ENCODE measurements at regions not wholly inside any gene's neighbourhood (a gene's known extent, or its start where the extent isn't known, plus 50 kb on each side); places are given as distances from the start of the nearest gene placed in this dataset.
"Not testable (repeated sequence)": the region's sequence is repeated elsewhere in the genome, so short reads cannot be mapped to it uniquely, and the experiment has no call there.

DNA sequence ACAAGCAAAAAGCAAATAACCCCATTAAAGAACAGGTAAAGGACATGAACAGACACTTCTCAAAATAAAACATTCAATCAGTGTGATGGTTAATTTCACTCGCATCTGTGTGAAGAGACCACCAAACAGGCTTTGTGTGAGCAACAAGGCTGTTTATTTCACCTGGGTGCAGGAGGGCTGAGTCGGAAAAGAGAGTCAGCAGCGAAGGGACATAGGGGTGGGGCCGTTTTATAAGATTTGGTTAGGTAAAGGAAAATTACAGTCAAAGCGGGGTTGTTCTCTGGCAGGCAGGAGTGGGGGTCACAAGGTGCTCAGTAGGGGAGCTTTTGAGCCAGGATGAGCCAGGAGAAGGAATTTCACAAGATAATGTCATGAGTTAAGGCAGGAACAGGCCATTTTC is 429.5 kb upstream of the ZNF804A start:
- not testable (repeated sequence) for H3K36me3 ChIP-seq (ENCODE audit: control insufficient read depth, insufficient read depth, low read length); H3K9me3 ChIP-seq (ENCODE audit: control insufficient read depth, low read depth, low read length); H3K4me1 ChIP-seq (ENCODE audit: control insufficient read depth, insufficient read depth, low read length); H3K27ac ChIP-seq (ENCODE audit: low read length); H3K27me3 ChIP-seq (ENCODE audit: control insufficient read depth, insufficient read depth, low read length); H3K4me3 ChIP-seq (ENCODE audit: low read length); DNase-seq
- WGBS (ENCODE audit: insufficient coverage, low lambda C conversion rate): 100% methylated on average over 2 of the region's 5 CpGs

- Histone ChIP-seq H3K9me3 (ENCODE audit: control insufficient read depth, low read depth, low read length) (no peaks in the 10 kb centered on the region), H3K36me3 (ENCODE audit: control insufficient read depth, insufficient read depth, low read length) (no peaks in the 10 kb centered on the region), H3K4me1 (ENCODE audit: control insufficient read depth, insufficient read depth, low read length) (no peaks in the 10 kb centered on the region), H3K27me3 (ENCODE audit: control insufficient read depth, insufficient read depth, low read length) (no peaks in the 10 kb centered on the region), H3K27ac (ENCODE audit: low read length) (no peak overlapping the region), H3K4me3 (ENCODE audit: low read length) (no peak overlapping the region)
- no peak for DNase-seq
- 100% methylated on average over 2 of the region's 4 CpGs for WGBS (ENCODE audit: insufficient coverage, low lambda C conversion rate)
Measured at GRCh38 chr2:184169366-184169765, 429.0 kb upstream of the ZNF804A start.

DNA sequence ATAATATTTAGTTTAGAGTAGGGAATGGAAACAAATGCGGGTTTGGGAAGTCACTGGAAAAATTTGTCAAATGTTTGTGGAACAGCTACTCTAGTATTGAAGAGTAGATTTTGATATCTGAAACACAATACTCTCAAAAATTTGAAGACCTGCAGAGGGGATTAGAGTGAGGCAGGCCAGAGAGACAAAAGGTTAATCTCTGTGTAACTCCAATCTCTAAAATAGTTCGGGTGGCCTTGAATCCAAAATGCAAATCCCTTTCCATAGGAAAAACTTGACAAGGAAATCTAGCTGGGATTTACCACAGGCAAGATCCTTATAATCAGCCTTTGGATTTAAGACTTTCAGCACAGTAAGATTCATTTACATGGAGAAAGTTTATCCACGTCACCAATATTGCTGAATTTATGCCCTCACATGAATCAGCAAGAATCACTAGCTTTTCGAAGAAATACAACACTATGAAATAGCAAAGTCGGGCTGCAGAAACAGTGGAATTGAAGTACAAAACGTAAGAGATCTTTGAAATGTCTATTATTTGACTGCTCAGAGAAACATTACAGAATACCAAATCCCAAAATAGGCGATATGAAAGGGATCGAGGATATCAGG is 423.7 kb upstream of the ZNF804A start:
- Histone ChIP-seq H3K27me3 (ENCODE audit: control insufficient read depth, insufficient read depth, low read length) (no peaks in the 10 kb centered on the region), H3K4me1 (ENCODE audit: control insufficient read depth, insufficient read depth, low read length) (no peaks in the 10 kb centered on the region), H3K4me3 (ENCODE audit: low read length) (no peak overlapping the region), H3K27ac (ENCODE audit: low read length) (no peak overlapping the region), H3K36me3 (ENCODE audit: control insufficient read depth, insufficient read depth, low read length) (no peaks in the 10 kb centered on the region), H3K9me3 (ENCODE audit: control insufficient read depth, low read depth, low read length) (no peaks in the 10 kb centered on the region)
- WGBS (ENCODE audit: insufficient coverage, low lambda C conversion rate): 100% methylated on average over 2 of the region's 8 CpGs
- DNase-seq: no peak

GRCh38 chr2:184178229-184178628 is 420.1 kb upstream of the ZNF804A start:
- H3K27me3 ChIP-seq (ENCODE audit: control insufficient read depth, insufficient read depth, low read length): no peaks in the 10 kb centered on the region
- WGBS (ENCODE audit: insufficient coverage, low lambda C conversion rate): 0% methylated on average over 1 of the region's 3 CpGs
- H3K4me3 ChIP-seq (ENCODE audit: low read length): no peak overlapping the region
- H3K4me1 ChIP-seq (ENCODE audit: control insufficient read depth, insufficient read depth, low read length): no peaks in the 10 kb centered on the region
- no peak for DNase-seq
- no peak overlapping the region for H3K27ac ChIP-seq (ENCODE audit: low read length)
- no peaks in the 10 kb centered on the region for H3K9me3 ChIP-seq (ENCODE audit: control insufficient read depth, low read depth, low read length)
- no peaks in the 10 kb centered on the region for H3K36me3 ChIP-seq (ENCODE audit: control insufficient read depth, insufficient read depth, low read length)

DNA sequence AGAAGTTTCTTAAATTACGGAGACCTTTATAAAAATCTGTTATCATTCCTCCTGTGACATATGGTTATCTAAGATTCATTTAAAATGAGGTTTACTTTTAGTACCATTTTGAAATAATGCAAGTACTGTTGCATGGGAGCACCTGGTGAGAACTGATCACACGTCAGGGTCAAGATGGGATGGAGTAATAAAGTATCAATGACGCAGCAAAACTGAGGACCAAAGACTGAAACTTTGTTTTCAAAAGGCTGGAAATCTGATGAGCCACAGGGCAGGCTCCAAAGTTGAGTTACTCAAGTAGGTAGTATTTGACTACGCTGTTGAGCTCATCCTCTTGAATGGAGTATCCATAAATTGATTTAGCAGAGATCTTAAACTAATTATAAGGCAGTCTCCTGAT is 411.9 kb upstream of the ZNF804A start:
- Histone ChIP-seq H3K9me3 (ENCODE audit: control insufficient read depth, low read depth, low read length) (no peaks in the 10 kb centered on the region), H3K27me3 (ENCODE audit: control insufficient read depth, insufficient read depth, low read length) (no peaks in the 10 kb centered on the region), H3K4me1 (ENCODE audit: control insufficient read depth, insufficient read depth, low read length) (no peaks in the 10 kb centered on the region), H3K4me3 (ENCODE audit: low read length) (no peak overlapping the region), H3K36me3 (ENCODE audit: control insufficient read depth, insufficient read depth, low read length) (no peaks in the 10 kb centered on the region), H3K27ac (ENCODE audit: low read length) (no peak overlapping the region)
- WGBS (ENCODE audit: insufficient coverage, low lambda C conversion rate): 94% methylated on average over 2 of the region's 4 CpGs
- DNase-seq: no peak

GRCh38 chr2:184187421-184187971 is 410.8 kb upstream of the ZNF804A start:
- DNase-seq: no peak
- Histone ChIP-seq H3K27me3 (ENCODE audit: control insufficient read depth, insufficient read depth, low read length) (no peaks in the 10 kb centered on the region), H3K9me3 (ENCODE audit: control insufficient read depth, low read depth, low read length) (no peaks in the 10 kb centered on the region), H3K36me3 (ENCODE audit: control insufficient read depth, insufficient read depth, low read length) (no peaks in the 10 kb centered on the region), H3K4me1 (ENCODE audit: control insufficient read depth, insufficient read depth, low read length) (no peaks in the 10 kb centered on the region), H3K27ac (ENCODE audit: low read length) (no peak overlapping the region), H3K4me3 (ENCODE audit: low read length) (no peak overlapping the region)
- no CpG with 5 or more reads among the region's 9 CpGs for WGBS (ENCODE audit: insufficient coverage, low lambda C conversion rate)

DNA sequence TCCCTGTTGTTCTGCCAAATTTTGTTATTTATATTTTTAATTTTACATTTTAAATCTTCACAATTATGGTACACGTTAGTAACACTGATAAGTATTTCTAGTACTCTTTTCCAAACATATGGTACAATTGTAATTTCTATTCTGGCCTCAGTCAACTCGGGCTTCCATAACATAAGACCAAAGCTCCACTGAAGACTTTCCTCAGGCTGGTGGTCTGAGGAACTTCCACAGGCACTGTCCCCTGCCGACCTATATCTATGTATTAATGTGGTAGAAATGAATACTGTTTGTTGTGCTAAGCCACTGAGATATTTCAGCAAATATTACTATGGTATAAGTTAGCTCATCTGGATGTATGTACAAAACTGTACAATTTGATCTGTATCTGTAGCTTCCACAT is 407.6 kb upstream of the ZNF804A start:
- no peak overlapping the region for H3K4me3 ChIP-seq (ENCODE audit: low read length)
- no peak for DNase-seq
- WGBS (ENCODE audit: insufficient coverage, low lambda C conversion rate): 83% methylated on average over 2 of the region's 3 CpGs
- H3K9me3 ChIP-seq (ENCODE audit: control insufficient read depth, low read depth, low read length): no peaks in the 10 kb centered on the region
- no peaks in the 10 kb centered on the region for H3K36me3 ChIP-seq (ENCODE audit: control insufficient read depth, insufficient read depth, low read length)
- H3K27me3 ChIP-seq (ENCODE audit: control insufficient read depth, insufficient read depth, low read length): no peaks in the 10 kb centered on the region
- no peaks in the 10 kb centered on the region for H3K4me1 ChIP-seq (ENCODE audit: control insufficient read depth, insufficient read depth, low read length)
- H3K27ac ChIP-seq (ENCODE audit: low read length): no peak overlapping the region

DNA sequence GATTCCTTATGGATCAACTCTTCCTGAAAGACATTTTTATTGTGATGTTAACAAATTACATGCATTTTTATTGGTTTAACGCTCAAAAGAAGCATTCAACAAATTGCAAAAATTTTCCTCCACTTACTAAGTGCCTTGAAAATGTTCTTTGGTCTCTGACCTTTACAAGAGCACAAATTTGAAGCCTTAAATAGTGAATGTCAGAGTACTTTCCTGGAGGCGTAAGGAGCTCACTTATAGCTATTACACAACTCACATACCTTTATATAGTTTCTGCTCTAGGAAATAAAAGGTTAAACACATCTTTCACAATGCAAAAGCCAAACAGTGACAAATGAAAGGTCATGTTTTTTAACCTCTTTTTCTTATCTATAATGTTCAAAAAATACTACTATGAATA is 405.7 kb upstream of the ZNF804A start:
- no peak overlapping the region for H3K27ac ChIP-seq (ENCODE audit: low read length)
- H3K36me3 ChIP-seq (ENCODE audit: control insufficient read depth, insufficient read depth, low read length): no peaks in the 10 kb centered on the region
- DNase-seq: no peak
- H3K27me3 ChIP-seq (ENCODE audit: control insufficient read depth, insufficient read depth, low read length): no peaks in the 10 kb centered on the region
- no peaks in the 10 kb centered on the region for H3K4me1 ChIP-seq (ENCODE audit: control insufficient read depth, insufficient read depth, low read length)
- H3K4me3 ChIP-seq (ENCODE audit: low read length): no peak overlapping the region
- 100% methylated on average over 1 of the region's 2 CpGs for WGBS (ENCODE audit: insufficient coverage, low lambda C conversion rate)
- no peaks in the 10 kb centered on the region for H3K9me3 ChIP-seq (ENCODE audit: control insufficient read depth, low read depth, low read length)

DNA sequence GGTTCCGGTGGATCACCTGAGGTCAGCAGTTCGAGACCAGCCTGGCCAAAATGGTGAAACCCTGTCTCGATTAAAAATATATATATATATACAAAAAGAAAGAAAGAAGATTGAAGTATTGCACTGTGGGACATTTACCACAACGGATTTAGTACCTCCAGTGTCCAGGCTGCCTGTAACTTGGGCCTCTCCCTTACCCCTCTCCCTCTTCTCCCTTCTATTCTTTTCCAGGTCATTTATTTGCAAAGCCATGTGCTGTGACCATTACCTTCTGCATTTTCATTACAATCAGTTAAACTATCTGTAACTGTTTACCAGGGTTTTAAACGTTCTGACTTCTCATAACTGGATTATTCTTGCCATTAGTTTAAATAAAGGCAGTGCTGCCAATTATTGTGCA is 400.9 kb upstream of the ZNF804A start:
- H3K27me3 ChIP-seq (ENCODE audit: control insufficient read depth, insufficient read depth, low read length): no peaks in the 10 kb centered on the region
- WGBS (ENCODE audit: insufficient coverage, low lambda C conversion rate): 60% methylated on average over 1 of the region's 5 CpGs

DNA sequence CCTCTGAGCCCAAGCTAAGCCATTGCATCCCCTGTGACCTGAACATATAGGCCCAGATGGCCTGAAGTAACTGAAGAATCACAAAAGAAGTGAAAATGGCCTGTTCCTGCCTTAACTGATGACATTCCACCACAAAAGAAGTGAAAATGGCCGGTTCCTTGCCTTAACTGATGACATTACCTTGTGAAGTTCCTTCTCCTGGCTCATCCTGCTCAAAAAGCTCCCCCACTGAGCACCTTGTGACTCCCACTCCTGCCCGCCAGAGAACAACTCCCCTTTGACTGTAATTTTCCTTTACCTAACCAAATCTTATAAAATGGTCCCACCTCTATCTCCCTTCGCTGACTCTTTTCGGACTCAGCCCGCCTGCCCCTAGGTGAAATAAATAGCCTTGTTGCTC is 399.5 kb upstream of the ZNF804A start:
- H3K9me3 ChIP-seq (ENCODE audit: control insufficient read depth, low read depth, low read length); DNase-seq; H3K4me3 ChIP-seq (ENCODE audit: low read length); H3K36me3 ChIP-seq (ENCODE audit: control insufficient read depth, insufficient read depth, low read length); H3K4me1 ChIP-seq (ENCODE audit: control insufficient read depth, insufficient read depth, low read length); H3K27me3 ChIP-seq (ENCODE audit: control insufficient read depth, insufficient read depth, low read length); H3K27ac ChIP-seq (ENCODE audit: low read length): not testable (repeated sequence)
- WGBS (ENCODE audit: insufficient coverage, low lambda C conversion rate): 100% methylated on average over 2 of the region's 5 CpGs

More for the DNA sequence above, 400.9 kb upstream of the ZNF804A start:
- no peak for DNase-seq
- H3K9me3 ChIP-seq (ENCODE audit: control insufficient read depth, low read depth, low read length): no peaks in the 10 kb centered on the region
- no peaks in the 10 kb centered on the region for H3K4me1 ChIP-seq (ENCODE audit: control insufficient read depth, insufficient read depth, low read length)
- H3K36me3 ChIP-seq (ENCODE audit: control insufficient read depth, insufficient read depth, low read length): no peaks in the 10 kb centered on the region
- no peak overlapping the region for H3K27ac ChIP-seq (ENCODE audit: low read length)
- H3K4me3 ChIP-seq (ENCODE audit: low read length): no peak overlapping the region

- no peaks in the 10 kb centered on the region for H3K4me1 ChIP-seq (ENCODE audit: control insufficient read depth, insufficient read depth, low read length)
- H3K36me3 ChIP-seq (ENCODE audit: control insufficient read depth, insufficient read depth, low read length): no peaks in the 10 kb centered on the region
- no peak overlapping the region for H3K27ac ChIP-seq (ENCODE audit: low read length)
- WGBS (ENCODE audit: insufficient coverage, low lambda C conversion rate): no CpG with 5 or more reads among the region's 4 CpGs
- H3K4me3 ChIP-seq (ENCODE audit: low read length): no peak overlapping the region
- H3K9me3 ChIP-seq (ENCODE audit: control insufficient read depth, low read depth, low read length): no peaks in the 10 kb centered on the region
- H3K27me3 ChIP-seq (ENCODE audit: control insufficient read depth, insufficient read depth, low read length): no peaks in the 10 kb centered on the region
- DNase-seq: no peak
Measured at GRCh38 chr2:184199274-184199673, 399.1 kb upstream of the ZNF804A start.

Data from large intestine (tissue), 3 donors.